ENCODE measurements at regions not wholly inside any gene's neighbourhood (a gene's known extent, or its start where the extent isn't known, plus 50 kb on each side); places are given as distances from the start of the nearest gene placed in this dataset.

- no peaks in the 10 kb centered on the region for H3K36me3 ChIP-seq (ENCODE audit: insufficient read depth, insufficient read length, low read length)
- H3K4me3 ChIP-seq (ENCODE audit: insufficient read length, low read depth) = no peak overlapping the region
- no peak for DNase-seq (ENCODE audit: low read depth, low spot score)
- H3K9me3 ChIP-seq (ENCODE audit: insufficient read depth, low read length) = no peaks in the 10 kb centered on the region
- H3K4me1 ChIP-seq (ENCODE audit: insufficient read depth, insufficient read length) = no peaks in the 10 kb centered on the region
- H3K9ac ChIP-seq (ENCODE audit: insufficient read length, low read depth) = no peak overlapping the region
- no peaks in the 10 kb centered on the region for H3K27me3 ChIP-seq (ENCODE audit: insufficient read depth, insufficient read length)
- TF ChIP-seq YY1 (IDR thresholded peaks at IDR 0.05; ENCODE audit: insufficient read depth, insufficient read length) (no peak), ZNF274 (IDR thresholded peaks at IDR 0.05; ENCODE audit: low read depth, low read length) (no peak), SUZ12 (IDR thresholded peaks at IDR 0.05; ENCODE audit: extremely low read depth, insufficient read depth, insufficient read length) (no peak)
Measured at GRCh38 chr4:177759729-177760128, 317.5 kb upstream of the AGA start.

DNA sequence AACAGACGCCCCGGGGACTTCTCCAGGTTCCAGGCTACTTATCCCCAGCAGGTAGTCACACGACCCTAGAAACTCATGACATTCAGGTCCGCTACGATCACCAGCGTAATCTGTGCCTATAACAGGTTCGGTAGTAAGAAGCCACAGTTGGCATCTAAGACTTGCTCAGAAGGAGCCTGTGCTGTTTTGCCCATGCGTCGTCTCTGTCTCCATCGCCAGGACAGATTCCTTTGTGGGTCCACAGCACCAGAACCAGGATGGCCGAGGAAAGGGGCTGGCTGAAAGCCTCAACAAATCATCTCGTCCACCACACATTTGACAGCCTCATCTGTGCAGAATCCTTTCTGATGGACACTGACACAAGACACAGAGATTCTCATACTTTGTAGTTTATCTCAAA lies 319.5 kb upstream of the AGA start:
- H3K27me3 ChIP-seq (ENCODE audit: insufficient read depth, insufficient read length) = no peaks in the 10 kb centered on the region
- TF ChIP-seq ZNF274 (IDR thresholded peaks at IDR 0.05; ENCODE audit: low read depth, low read length) = no peak
- no peak for TF ChIP-seq YY1 (IDR thresholded peaks at IDR 0.05; ENCODE audit: insufficient read depth, insufficient read length)
- TF ChIP-seq SUZ12 (IDR thresholded peaks at IDR 0.05; ENCODE audit: extremely low read depth, insufficient read depth, insufficient read length) = no peak
- no peak overlapping the region for H3K4me3 ChIP-seq (ENCODE audit: insufficient read length, low read depth)
- no peaks in the 10 kb centered on the region for H3K36me3 ChIP-seq (ENCODE audit: insufficient read depth, insufficient read length, low read length)
- H3K9ac ChIP-seq (ENCODE audit: insufficient read length, low read depth) = no peak overlapping the region
- H3K9me3 ChIP-seq (ENCODE audit: insufficient read depth, low read length) = no peaks in the 10 kb centered on the region
- no peaks in the 10 kb centered on the region for H3K4me1 ChIP-seq (ENCODE audit: insufficient read depth, insufficient read length)
- DNase-seq (ENCODE audit: low read depth, low spot score) = no peak

DNA sequence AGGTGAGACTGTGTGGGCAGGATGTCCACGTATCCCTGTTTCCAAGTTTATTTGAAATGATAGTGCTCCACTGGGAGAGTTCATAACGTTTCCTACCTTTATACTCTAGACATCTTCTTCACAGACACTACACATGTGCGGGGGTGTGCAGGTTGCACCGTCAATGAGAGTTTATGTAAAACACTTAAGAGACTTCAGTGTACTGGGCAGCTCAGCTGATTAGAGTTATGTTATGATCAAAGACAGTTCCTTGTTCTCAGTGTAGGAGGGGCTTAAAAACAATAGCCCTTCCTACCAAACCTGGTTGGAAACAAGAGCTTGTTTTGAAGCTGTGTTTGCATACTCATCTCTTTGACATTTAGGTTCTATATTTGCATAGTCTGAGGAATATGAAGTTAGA lies 326.9 kb upstream of the AGA start:
- Histone ChIP-seq H3K9ac (ENCODE audit: insufficient read length, low read depth) (no peak overlapping the region), H3K36me3 (ENCODE audit: insufficient read depth, insufficient read length, low read length) (no peaks in the 10 kb centered on the region), H3K4me3 (ENCODE audit: insufficient read length, low read depth) (no peak overlapping the region), H3K9me3 (ENCODE audit: insufficient read depth, low read length) (no peaks in the 10 kb centered on the region), H3K27me3 (ENCODE audit: insufficient read depth, insufficient read length) (no peaks in the 10 kb centered on the region), H3K4me1 (ENCODE audit: insufficient read depth, insufficient read length) (no peaks in the 10 kb centered on the region)
- DNase-seq (ENCODE audit: low read depth, low spot score) = no peak
- TF ChIP-seq SUZ12 (IDR thresholded peaks at IDR 0.05; ENCODE audit: extremely low read depth, insufficient read depth, insufficient read length) (no peak), YY1 (IDR thresholded peaks at IDR 0.05; ENCODE audit: insufficient read depth, insufficient read length) (no peak), ZNF274 (IDR thresholded peaks at IDR 0.05; ENCODE audit: low read depth, low read length) (no peak)

- Histone ChIP-seq H3K4me1 (ENCODE audit: insufficient read depth, insufficient read length) (no peaks in the 10 kb centered on the region), H3K4me3 (ENCODE audit: insufficient read length, low read depth) (no peak overlapping the region), H3K36me3 (ENCODE audit: insufficient read depth, insufficient read length, low read length) (no peaks in the 10 kb centered on the region), H3K9me3 (ENCODE audit: insufficient read depth, low read length) (no peaks in the 10 kb centered on the region), H3K9ac (ENCODE audit: insufficient read length, low read depth) (no peak overlapping the region), H3K27me3 (ENCODE audit: insufficient read depth, insufficient read length) (no peaks in the 10 kb centered on the region)
- TF ChIP-seq SUZ12 (IDR thresholded peaks at IDR 0.05; ENCODE audit: extremely low read depth, insufficient read depth, insufficient read length) = no peak
- TF ChIP-seq ZNF274 (IDR thresholded peaks at IDR 0.05; ENCODE audit: low read depth, low read length) = no peak
- no peak for TF ChIP-seq YY1 (IDR thresholded peaks at IDR 0.05; ENCODE audit: insufficient read depth, insufficient read length)
- DNase-seq (ENCODE audit: low read depth, low spot score) = no peak
Measured at GRCh38 chr4:177770776-177771175, 328.5 kb upstream of the AGA start.

- Histone ChIP-seq H3K9me3 (ENCODE audit: insufficient read depth, low read length) (no peaks in the 10 kb centered on the region), H3K9ac (ENCODE audit: insufficient read length, low read depth) (no peak overlapping the region), H3K36me3 (ENCODE audit: insufficient read depth, insufficient read length, low read length) (no peaks in the 10 kb centered on the region), H3K4me3 (ENCODE audit: insufficient read length, low read depth) (no peak overlapping the region), H3K27me3 (ENCODE audit: insufficient read depth, insufficient read length) (no peaks in the 10 kb centered on the region), H3K4me1 (ENCODE audit: insufficient read depth, insufficient read length) (no peaks in the 10 kb centered on the region)
- TF ChIP-seq YY1 (IDR thresholded peaks at IDR 0.05; ENCODE audit: insufficient read depth, insufficient read length) (no peak), SUZ12 (IDR thresholded peaks at IDR 0.05; ENCODE audit: extremely low read depth, insufficient read depth, insufficient read length) (no peak), ZNF274 (IDR thresholded peaks at IDR 0.05; ENCODE audit: low read depth, low read length) (no peak)
- no peak for DNase-seq (ENCODE audit: low read depth, low spot score)
Measured at GRCh38 chr4:177771645-177772044, 329.4 kb upstream of the AGA start.

DNA sequence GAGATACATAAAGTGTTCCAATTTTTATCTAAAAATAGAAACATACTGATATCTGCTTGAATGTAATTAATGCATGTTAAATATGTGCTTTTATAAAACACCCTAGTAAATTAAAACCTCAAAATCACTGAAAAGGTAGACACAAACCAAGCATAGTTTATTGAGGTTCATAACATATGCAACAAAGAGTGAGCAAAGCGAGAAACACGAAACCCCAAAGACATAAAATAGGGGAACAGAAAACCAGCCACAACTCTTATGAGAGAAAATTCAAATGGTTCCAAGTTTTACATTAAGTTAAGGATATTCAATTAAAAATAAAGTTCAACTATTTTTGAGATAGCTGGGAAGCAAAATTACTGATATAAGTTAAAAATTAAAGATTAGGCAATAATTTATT lies 336.4 kb upstream of the AGA start:
- no peak for DNase-seq (ENCODE audit: low read depth, low spot score)
- H3K4me3 ChIP-seq (ENCODE audit: insufficient read length, low read depth) = no peak overlapping the region
- no peaks in the 10 kb centered on the region for H3K27me3 ChIP-seq (ENCODE audit: insufficient read depth, insufficient read length)
- TF ChIP-seq ZNF274 (IDR thresholded peaks at IDR 0.05; ENCODE audit: low read depth, low read length) = no peak
- TF ChIP-seq SUZ12 (IDR thresholded peaks at IDR 0.05; ENCODE audit: extremely low read depth, insufficient read depth, insufficient read length) = no peak
- no peak for TF ChIP-seq YY1 (IDR thresholded peaks at IDR 0.05; ENCODE audit: insufficient read depth, insufficient read length)
- H3K9ac ChIP-seq (ENCODE audit: insufficient read length, low read depth) = no peak overlapping the region
- H3K9me3 ChIP-seq (ENCODE audit: insufficient read depth, low read length) = no peaks in the 10 kb centered on the region
- H3K36me3 ChIP-seq (ENCODE audit: insufficient read depth, insufficient read length, low read length) = no peaks in the 10 kb centered on the region
- no peaks in the 10 kb centered on the region for H3K4me1 ChIP-seq (ENCODE audit: insufficient read depth, insufficient read length)

GRCh38 chr4:177785000-177785399 lies 342.8 kb upstream of the AGA start:
- TF ChIP-seq ZNF274 (IDR thresholded peaks at IDR 0.05; ENCODE audit: low read depth, low read length) (no peak), SUZ12 (IDR thresholded peaks at IDR 0.05; ENCODE audit: extremely low read depth, insufficient read depth, insufficient read length) (no peak), YY1 (IDR thresholded peaks at IDR 0.05; ENCODE audit: insufficient read depth, insufficient read length) (no peak)
- Histone ChIP-seq H3K9ac (ENCODE audit: insufficient read length, low read depth) (no peak overlapping the region), H3K9me3 (ENCODE audit: insufficient read depth, low read length) (no peaks in the 10 kb centered on the region), H3K27me3 (ENCODE audit: insufficient read depth, insufficient read length) (no peaks in the 10 kb centered on the region), H3K36me3 (ENCODE audit: insufficient read depth, insufficient read length, low read length) (no peaks in the 10 kb centered on the region), H3K4me3 (ENCODE audit: insufficient read length, low read depth) (no peak overlapping the region), H3K4me1 (ENCODE audit: insufficient read depth, insufficient read length) (no peaks in the 10 kb centered on the region)
- DNase-seq (ENCODE audit: low read depth, low spot score) = no peak

DNA sequence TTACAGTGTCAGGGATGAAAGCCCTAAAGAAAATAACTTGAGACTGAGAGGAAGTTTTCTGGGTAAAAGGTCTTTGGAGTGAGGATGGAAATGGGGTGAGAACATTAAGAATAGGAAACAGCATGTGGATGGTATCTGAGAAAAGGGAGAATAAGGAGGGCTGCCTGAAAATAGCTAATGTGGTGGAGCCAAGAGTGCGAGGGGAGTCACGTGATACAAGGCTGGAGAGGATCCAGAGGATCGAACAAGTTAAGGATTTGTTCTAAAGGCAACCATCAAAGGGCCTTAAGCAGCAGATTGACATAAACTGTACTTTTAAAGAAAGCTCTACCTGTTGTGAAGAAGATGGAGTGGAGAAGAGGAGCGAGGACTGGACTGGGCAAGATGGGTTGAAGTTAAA lies 347.4 kb upstream of the AGA start:
- TF ChIP-seq SUZ12 (IDR thresholded peaks at IDR 0.05; ENCODE audit: extremely low read depth, insufficient read depth, insufficient read length) (no peak), ZNF274 (IDR thresholded peaks at IDR 0.05; ENCODE audit: low read depth, low read length) (no peak), YY1 (IDR thresholded peaks at IDR 0.05; ENCODE audit: insufficient read depth, insufficient read length) (no peak)
- Histone ChIP-seq H3K4me3 (ENCODE audit: insufficient read length, low read depth) (no peak overlapping the region), H3K27me3 (ENCODE audit: insufficient read depth, insufficient read length) (no peaks in the 10 kb centered on the region), H3K36me3 (ENCODE audit: insufficient read depth, insufficient read length, low read length) (no peaks in the 10 kb centered on the region), H3K4me1 (ENCODE audit: insufficient read depth, insufficient read length) (no peaks in the 10 kb centered on the region), H3K9ac (ENCODE audit: insufficient read length, low read depth) (no peak overlapping the region), H3K9me3 (ENCODE audit: insufficient read depth, low read length) (no peaks in the 10 kb centered on the region)
- DNase-seq (ENCODE audit: low read depth, low spot score) = no peak

All from NT2/D1 (cell line).